ENCODE measurements at regions not wholly inside any gene's neighbourhood (a gene's known extent, or its start where the extent isn't known, plus 50 kb on each side); places are given as distances from the start of the nearest gene placed in this dataset.

DNA sequence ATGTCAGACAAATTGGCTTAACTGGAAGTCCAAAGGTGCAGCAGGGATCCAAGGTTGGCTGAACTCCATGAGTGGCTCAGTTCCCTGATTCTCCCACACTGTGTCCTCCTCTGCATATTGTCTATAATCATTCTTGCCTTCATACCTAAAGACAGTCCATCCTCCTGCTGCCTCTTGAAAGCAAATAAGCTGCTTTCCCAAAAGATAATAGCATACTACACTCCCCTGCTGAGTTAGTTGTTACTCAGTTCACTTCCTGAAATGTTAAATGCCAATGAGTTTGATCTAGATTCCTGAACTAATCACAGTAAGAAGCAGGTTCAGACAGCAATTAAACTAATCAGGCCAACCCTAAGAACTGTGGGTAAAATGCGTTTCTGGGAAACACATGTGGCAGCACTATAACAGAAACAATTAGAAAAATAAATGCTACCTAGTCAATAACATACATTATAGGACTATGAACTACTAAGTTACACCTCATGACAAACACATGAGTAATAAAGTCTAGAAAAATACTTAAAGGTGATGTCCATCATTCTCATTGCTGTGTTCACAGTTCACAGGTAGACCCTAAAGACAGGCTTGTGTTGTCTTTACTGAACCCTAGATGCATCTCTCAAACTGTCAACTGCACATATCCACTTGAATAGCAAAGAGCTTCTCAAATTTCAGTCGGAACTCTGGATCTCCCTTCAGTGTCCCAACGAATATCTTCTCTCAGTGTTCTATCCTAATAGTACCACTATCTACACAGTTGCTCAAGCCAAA lies 50.8 kb upstream of the BOLA1 start:
- Histone ChIP-seq H3K36me3 (ENCODE audit: insufficient read depth, low read length) (no peaks in the 10 kb centered on the region), H3K9ac (ENCODE audit: low read length) (peak overlapping the region; percentile 86), H3K9me3 (ENCODE audit: insufficient read depth, low read depth, low read length) (no peaks in the 10 kb centered on the region), H4K20me1 (ENCODE audit: insufficient read depth, low read length) (peaks cover 41% of the 10 kb centered on the region), H3K79me2 (ENCODE audit: insufficient read depth, low read length) (peaks cover 66% of the 10 kb centered on the region), H3K4me2 (ENCODE audit: low read length) (peak overlapping the region; percentile 93), H3K4me3 (ENCODE audit: insufficient read depth, low read depth, low read length) (peak overlapping the region; percentile 81), H2AFZ (ENCODE audit: low read depth, low read length) (no peak overlapping the region), H3K27ac (ENCODE audit: low read depth, low read length) (no peak overlapping the region), H3K27me3 (ENCODE audit: insufficient read depth, low read length) (no peaks in the 10 kb centered on the region), H3K4me1 (ENCODE audit: insufficient read depth, low read length) (peaks cover 34% of the 10 kb centered on the region)
- FAIRE-seq (no peak), DNase-seq (ENCODE audit: low read depth) (no peak)
- Mint-ChIP-seq H3K36me3 (ENCODE audit: low read depth, unreplicated experiment) (peaks cover 4% of the 10 kb centered on the region), H3K4me3 (ENCODE audit: unreplicated experiment) (peak overlapping the region; percentile 90), H3K27me3 (ENCODE audit: low read depth, unreplicated experiment) (no peaks in the 10 kb centered on the region), H3K27ac (ENCODE audit: unreplicated experiment) (peak overlapping the region; percentile 97), H3K4me1 (ENCODE audit: low read depth, unreplicated experiment) (peaks cover 30% of the 10 kb centered on the region), H3K9me3 (ENCODE audit: unreplicated experiment) (no peaks in the 10 kb centered on the region)
- TF ChIP-seq, protein P1, sequence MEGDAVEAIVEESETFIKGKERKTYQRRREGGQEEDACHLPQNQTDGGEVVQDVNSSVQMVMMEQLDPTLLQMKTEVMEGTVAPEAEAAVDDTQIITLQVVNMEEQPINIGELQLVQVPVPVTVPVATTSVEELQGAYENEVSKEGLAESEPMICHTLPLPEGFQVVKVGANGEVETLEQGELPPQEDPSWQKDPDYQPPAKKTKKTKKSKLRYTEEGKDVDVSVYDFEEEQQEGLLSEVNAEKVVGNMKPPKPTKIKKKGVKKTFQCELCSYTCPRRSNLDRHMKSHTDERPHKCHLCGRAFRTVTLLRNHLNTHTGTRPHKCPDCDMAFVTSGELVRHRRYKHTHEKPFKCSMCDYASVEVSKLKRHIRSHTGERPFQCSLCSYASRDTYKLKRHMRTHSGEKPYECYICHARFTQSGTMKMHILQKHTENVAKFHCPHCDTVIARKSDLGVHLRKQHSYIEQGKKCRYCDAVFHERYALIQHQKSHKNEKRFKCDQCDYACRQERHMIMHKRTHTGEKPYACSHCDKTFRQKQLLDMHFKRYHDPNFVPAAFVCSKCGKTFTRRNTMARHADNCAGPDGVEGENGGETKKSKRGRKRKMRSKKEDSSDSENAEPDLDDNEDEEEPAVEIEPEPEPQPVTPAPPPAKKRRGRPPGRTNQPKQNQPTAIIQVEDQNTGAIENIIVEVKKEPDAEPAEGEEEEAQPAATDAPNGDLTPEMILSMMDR (IDR thresholded peaks at IDR 0.05; ENCODE audit: insufficient read depth, low read depth, low read length), result no peak
- no peak for TF ChIP-seq EZH2 (IDR thresholded peaks at IDR 0.05; ENCODE audit: insufficient read depth, low read length)

DNA sequence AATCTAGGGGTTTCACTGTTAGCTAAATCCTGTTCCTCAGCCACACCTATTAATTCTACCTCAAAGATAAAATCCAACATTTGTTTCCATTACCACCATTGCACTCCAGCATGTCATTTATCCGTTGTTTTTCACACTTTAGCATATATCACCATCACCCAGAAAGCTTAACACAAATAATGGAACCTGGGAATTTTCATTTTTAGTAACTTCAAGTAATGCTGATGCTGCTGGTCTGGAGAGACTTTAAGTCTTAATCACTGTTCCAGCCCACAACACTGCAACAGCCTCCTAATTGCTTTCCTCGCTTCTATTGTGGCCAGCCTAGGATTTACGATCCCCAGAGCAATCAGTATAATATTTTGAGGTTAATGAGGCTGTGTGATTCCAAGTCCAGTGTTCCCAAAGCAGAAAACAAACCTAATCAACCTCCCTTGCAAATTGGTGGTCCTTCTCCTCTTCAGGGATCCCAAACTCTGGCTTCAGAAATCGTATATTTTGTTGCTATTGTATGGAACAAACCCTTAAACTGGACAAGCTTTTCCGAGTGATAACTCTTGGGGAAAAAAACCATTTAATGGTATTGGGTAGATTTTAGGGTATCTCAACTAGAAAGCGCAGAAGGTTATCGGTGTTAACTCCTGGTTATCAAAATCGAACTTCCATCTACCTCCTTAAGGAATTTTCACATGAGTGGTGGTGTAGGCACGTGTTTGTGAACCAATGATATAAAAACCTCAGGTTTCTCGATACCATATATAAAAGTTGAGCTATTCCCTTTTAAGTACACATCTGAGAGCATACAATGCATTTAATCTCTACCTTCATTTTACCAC lies 50.0 kb upstream of the BOLA1 start:
- H3K27me3 Mint-ChIP-seq (ENCODE audit: low read depth, unreplicated experiment), result no peaks in the 10 kb centered on the region
- Histone ChIP-seq H4K20me1 (ENCODE audit: insufficient read depth, low read length) (peaks cover 37% of the 10 kb centered on the region), H3K79me2 (ENCODE audit: insufficient read depth, low read length) (peaks cover 58% of the 10 kb centered on the region), H3K27ac (ENCODE audit: low read depth, low read length) (peak overlapping the region; percentile 65), H3K27me3 (ENCODE audit: insufficient read depth, low read length) (no peaks in the 10 kb centered on the region), H3K36me3 (ENCODE audit: insufficient read depth, low read length) (no peaks in the 10 kb centered on the region), H3K4me2 (ENCODE audit: low read length) (peak overlapping the region; percentile 93), H2AFZ (ENCODE audit: low read depth, low read length) (no peak overlapping the region), H3K9me3 (ENCODE audit: insufficient read depth, low read depth, low read length) (no peaks in the 10 kb centered on the region), H3K4me3 (ENCODE audit: insufficient read depth, low read depth, low read length) (peak overlapping the region; percentile 81), H3K4me1 (ENCODE audit: insufficient read depth, low read length) (peaks cover 30% of the 10 kb centered on the region), H3K9ac (ENCODE audit: low read length) (peak overlapping the region; percentile 86)
- H3K4me1 Mint-ChIP-seq (ENCODE audit: low read depth, unreplicated experiment), result peaks cover 30% of the 10 kb centered on the region
- peak overlapping the region; percentile 90 for H3K4me3 Mint-ChIP-seq (ENCODE audit: unreplicated experiment)
- H3K9me3 Mint-ChIP-seq (ENCODE audit: unreplicated experiment), result no peaks in the 10 kb centered on the region
- no peak for FAIRE-seq
- H3K36me3 Mint-ChIP-seq (ENCODE audit: low read depth, unreplicated experiment), result peaks cover 4% of the 10 kb centered on the region
- no peak for DNase-seq (ENCODE audit: low read depth)
- TF ChIP-seq EZH2 (IDR thresholded peaks at IDR 0.05; ENCODE audit: insufficient read depth, low read length), result no peak
- TF ChIP-seq, protein P1 (IDR thresholded peaks at IDR 0.05; ENCODE audit: insufficient read depth, low read depth, low read length), result no peak
- peak overlapping the region; percentile 97 for H3K27ac Mint-ChIP-seq (ENCODE audit: unreplicated experiment)
